HG03469 (cell line): ENCODE measurements at regions not wholly inside any gene's neighbourhood (a gene's known extent, or its start where the extent isn't known, plus 50 kb on each side); places are given as distances from the start of the nearest gene placed in this dataset.
A peak's percentile ranks its signal among the peaks of the same experiment; 100 is the strongest.
"Not testable (repeated sequence)": the region's sequence is repeated elsewhere in the genome, so short reads cannot be mapped to it uniquely, and the experiment has no call there.

ENCODE experiments used
- ATAC-seq: cut with Tn5 transposase; IDR thresholded peaks from one replicate; pipeline ENCODE4 v1.9.1; 2021; ENCODE audit warnings: mild to moderate bottlenecking, moderate library complexity, moderate number of reproducible peaks; ENCODE audit not compliant: unreplicated experiment

- no peak for ATAC-seq
Observed at GRCh38 chr18:8987241-8987640, 115.3 kb upstream of the NDUFV2 start.

- ATAC-seq: peak; percentile 78
Observed at GRCh38 chr18:8988260-8988871, 114.1 kb upstream of the NDUFV2 start.

GRCh38 chr18:8989017-8989416 is 113.5 kb upstream of the NDUFV2 start:
- no peak for ATAC-seq

- ATAC-seq: no peak
Observed at GRCh38 chr18:8989855-8990254, 112.6 kb upstream of the NDUFV2 start.

- no peak for ATAC-seq
Observed at GRCh38 chr18:8990276-8991031, 112.0 kb upstream of the NDUFV2 start.

- ATAC-seq: no peak
Observed at GRCh38 chr18:8991155-8991554, 111.3 kb upstream of the NDUFV2 start.

- ATAC-seq: not testable (repeated sequence)
Observed at GRCh38 chr18:8992500-8992899, 110.0 kb upstream of the NDUFV2 start.

GRCh38 chr18:8994603-8995002 is 107.9 kb upstream of the NDUFV2 start:
- no peak for ATAC-seq

GRCh38 chr18:8995096-8995495 is 107.4 kb upstream of the NDUFV2 start:
- no peak for ATAC-seq

- no peak for ATAC-seq
Observed at GRCh38 chr18:8996771-8997432, 105.6 kb upstream of the NDUFV2 start.

GRCh38 chr18:8997634-8998033 is 104.9 kb upstream of the NDUFV2 start:
- ATAC-seq: no peak

- no peak for ATAC-seq
Observed at GRCh38 chr18:8998481-8999217, 103.8 kb upstream of the NDUFV2 start.

GRCh38 chr18:8999872-9000271 is 102.6 kb upstream of the NDUFV2 start:
- no peak for ATAC-seq

- no peak for ATAC-seq
Observed at GRCh38 chr18:9000733-9001132, 101.8 kb upstream of the NDUFV2 start.

- ATAC-seq: no peak
Observed at GRCh38 chr18:9001209-9001608, 101.3 kb upstream of the NDUFV2 start.

- no peak for ATAC-seq
Observed at GRCh38 chr18:9003406-9004100, 98.9 kb upstream of the NDUFV2 start.

- ATAC-seq: not testable (repeated sequence)
Observed at GRCh38 chr18:9004308-9004707, 98.2 kb upstream of the NDUFV2 start.

- not testable (repeated sequence) for ATAC-seq
Observed at GRCh38 chr18:9007700-9008099, 94.8 kb upstream of the NDUFV2 start.

GRCh38 chr18:9008200-9008708 is 94.2 kb upstream of the NDUFV2 start:
- ATAC-seq: no peak
